GM18907 (cell line): ENCODE measurements at regions not wholly inside any gene's neighbourhood (a gene's known extent, or its start where the extent isn't known, plus 50 kb on each side); places are given as distances from the start of the nearest gene placed in this dataset.
"Not testable (repeated sequence)": the region's sequence is repeated elsewhere in the genome, so short reads cannot be mapped to it uniquely, and the experiment has no call there.

Experiments
- ATAC-seq: cut with Tn5 transposase; IDR thresholded peaks from one replicate; pipeline ENCODE4 v1.9.1; 2021; ENCODE audit warnings: mild to moderate bottlenecking, moderate library complexity; ENCODE audit not compliant: unreplicated experiment

- ATAC-seq, result no peak
Observed at GRCh38 chr3:170712798-170713197, 126.9 kb upstream of the SLC7A14 start.

- ATAC-seq, result no peak
Observed at GRCh38 chr3:170712336-170712735, 126.5 kb upstream of the SLC7A14 start.

- no peak for ATAC-seq
Observed at GRCh38 chr3:170711786-170712185, 125.9 kb upstream of the SLC7A14 start.

- no peak for ATAC-seq
Observed at GRCh38 chr3:170709046-170709445, 123.2 kb upstream of the SLC7A14 start.

- no peak for ATAC-seq
Observed at GRCh38 chr3:170707899-170708298, 122.0 kb upstream of the SLC7A14 start.

GRCh38 chr3:170705131-170705530 lies 119.3 kb upstream of the SLC7A14 start:
- no peak for ATAC-seq

- no peak for ATAC-seq
Observed at GRCh38 chr3:170703121-170703588, 117.3 kb upstream of the SLC7A14 start.

- ATAC-seq, result peak; percentile 84
Observed at GRCh38 chr3:170701696-170702678, 116.1 kb upstream of the SLC7A14 start.

GRCh38 chr3:170700054-170700404 lies 114.2 kb upstream of the SLC7A14 start:
- no peak for ATAC-seq

GRCh38 chr3:170699158-170700053 lies 113.5 kb upstream of the SLC7A14 start:
- ATAC-seq, result no peak

GRCh38 chr3:170697908-170698307 lies 112.0 kb upstream of the SLC7A14 start:
- ATAC-seq, result no peak

GRCh38 chr3:170697131-170697530 lies 111.3 kb upstream of the SLC7A14 start:
- ATAC-seq, result no peak

- no peak for ATAC-seq
Observed at GRCh38 chr3:170695486-170696064, 109.7 kb upstream of the SLC7A14 start.

GRCh38 chr3:170692720-170693119 lies 106.8 kb upstream of the SLC7A14 start:
- ATAC-seq, result no peak

- ATAC-seq, result no peak
Observed at GRCh38 chr3:170690661-170690981, 104.7 kb upstream of the SLC7A14 start.

GRCh38 chr3:170689893-170690660 lies 104.2 kb upstream of the SLC7A14 start:
- ATAC-seq, result peak; percentile 49

- ATAC-seq, result no peak
Observed at GRCh38 chr3:170689296-170689829, 103.5 kb upstream of the SLC7A14 start.

GRCh38 chr3:170688222-170688621 lies 102.3 kb upstream of the SLC7A14 start:
- ATAC-seq, result not testable (repeated sequence)

GRCh38 chr3:170680593-170680992 lies 94.7 kb upstream of the SLC7A14 start:
- ATAC-seq, result no peak

- ATAC-seq, result no peak
Observed at GRCh38 chr3:170679190-170679589, 93.3 kb upstream of the SLC7A14 start.
